ENCODE measurements at regions not wholly inside any gene's neighbourhood (a gene's known extent, or its start where the extent isn't known, plus 50 kb on each side); places are given as distances from the start of the nearest gene placed in this dataset.
"Not testable (repeated sequence)": the region's sequence is repeated elsewhere in the genome, so short reads cannot be mapped to it uniquely, and the experiment has no call there.

GRCh38 chr7:79995741-79996140 is 138.9 kb upstream of the GNAI1 start:
- not testable (repeated sequence) for H3K27me3 ChIP-seq (ENCODE audit: control insufficient read depth, insufficient read depth, low read length); H3K27ac ChIP-seq (ENCODE audit: low read length); H3K4me1 ChIP-seq (ENCODE audit: control insufficient read depth, insufficient read depth, low read length); H3K4me3 ChIP-seq (ENCODE audit: low read length); H3K36me3 ChIP-seq (ENCODE audit: control insufficient read depth, insufficient read depth, low read length); H3K9me3 ChIP-seq (replicated peaks; ENCODE audit: control insufficient read depth, low read depth, low read length); DNase-seq
- no CpG with 5 or more reads among the region's 3 CpGs for WGBS (ENCODE audit: insufficient coverage)

GRCh38 chr7:79988653-79989052 is 146.0 kb upstream of the GNAI1 start:
- no peak overlapping the region for H3K4me3 ChIP-seq (ENCODE audit: low read length)
- WGBS (ENCODE audit: insufficient coverage) = no CpG with 5 or more reads among the region's 1 CpG
- DNase-seq = no peak
- H3K27me3 ChIP-seq (ENCODE audit: control insufficient read depth, insufficient read depth, low read length) = no peaks in the 10 kb centered on the region
- no peaks in the 10 kb centered on the region for H3K4me1 ChIP-seq (ENCODE audit: control insufficient read depth, insufficient read depth, low read length)
- H3K36me3 ChIP-seq (ENCODE audit: control insufficient read depth, insufficient read depth, low read length) = no peaks in the 10 kb centered on the region
- H3K9me3 ChIP-seq (replicated peaks; ENCODE audit: control insufficient read depth, low read depth, low read length) = no peaks in the 10 kb centered on the region
- H3K27ac ChIP-seq (ENCODE audit: low read length) = no peak overlapping the region

- Histone ChIP-seq H3K9me3 (replicated peaks; ENCODE audit: control insufficient read depth, low read depth, low read length) (no peaks in the 10 kb centered on the region), H3K27ac (ENCODE audit: low read length) (no peak overlapping the region), H3K4me1 (ENCODE audit: control insufficient read depth, insufficient read depth, low read length) (no peaks in the 10 kb centered on the region), H3K4me3 (ENCODE audit: low read length) (no peak overlapping the region), H3K27me3 (ENCODE audit: control insufficient read depth, insufficient read depth, low read length) (no peaks in the 10 kb centered on the region), H3K36me3 (ENCODE audit: control insufficient read depth, insufficient read depth, low read length) (no peaks in the 10 kb centered on the region)
- WGBS (ENCODE audit: insufficient coverage) = no CpG with 5 or more reads among the region's 2 CpGs
- DNase-seq = no peak
Observed at GRCh38 chr7:79984210-79984609, 150.4 kb upstream of the GNAI1 start.

- Histone ChIP-seq H3K27ac (ENCODE audit: low read length) (no peak overlapping the region), H3K9me3 (replicated peaks; ENCODE audit: control insufficient read depth, low read depth, low read length) (no peaks in the 10 kb centered on the region), H3K36me3 (ENCODE audit: control insufficient read depth, insufficient read depth, low read length) (no peaks in the 10 kb centered on the region), H3K27me3 (ENCODE audit: control insufficient read depth, insufficient read depth, low read length) (no peaks in the 10 kb centered on the region), H3K4me3 (ENCODE audit: low read length) (no peak overlapping the region), H3K4me1 (ENCODE audit: control insufficient read depth, insufficient read depth, low read length) (no peaks in the 10 kb centered on the region)
- no CpG with 5 or more reads among the region's 2 CpGs for WGBS (ENCODE audit: insufficient coverage)
- DNase-seq = no peak
Observed at GRCh38 chr7:79982141-79982770, 152.4 kb upstream of the GNAI1 start.

- Histone ChIP-seq H3K27me3 (ENCODE audit: control insufficient read depth, insufficient read depth, low read length) (no peaks in the 10 kb centered on the region), H3K9me3 (replicated peaks; ENCODE audit: control insufficient read depth, low read depth, low read length) (no peaks in the 10 kb centered on the region), H3K4me1 (ENCODE audit: control insufficient read depth, insufficient read depth, low read length) (no peaks in the 10 kb centered on the region), H3K27ac (ENCODE audit: low read length) (no peak overlapping the region), H3K36me3 (ENCODE audit: control insufficient read depth, insufficient read depth, low read length) (no peaks in the 10 kb centered on the region), H3K4me3 (ENCODE audit: low read length) (no peak overlapping the region)
- no peak for DNase-seq
- WGBS (ENCODE audit: insufficient coverage) = 67% methylated on average over 1 of the region's 1 CpG
Observed at GRCh38 chr7:79980376-79980775, 154.3 kb upstream of the GNAI1 start.

GRCh38 chr7:79979437-79979836 is 155.2 kb upstream of the GNAI1 start:
- no peak overlapping the region for H3K27ac ChIP-seq (ENCODE audit: low read length)
- no peak overlapping the region for H3K4me3 ChIP-seq (ENCODE audit: low read length)
- no peaks in the 10 kb centered on the region for H3K36me3 ChIP-seq (ENCODE audit: control insufficient read depth, insufficient read depth, low read length)
- no peaks in the 10 kb centered on the region for H3K4me1 ChIP-seq (ENCODE audit: control insufficient read depth, insufficient read depth, low read length)
- no CpG with 5 or more reads among the region's 2 CpGs for WGBS (ENCODE audit: insufficient coverage)
- H3K27me3 ChIP-seq (ENCODE audit: control insufficient read depth, insufficient read depth, low read length) = no peaks in the 10 kb centered on the region
- H3K9me3 ChIP-seq (replicated peaks; ENCODE audit: control insufficient read depth, low read depth, low read length) = no peaks in the 10 kb centered on the region
- DNase-seq = no peak

GRCh38 chr7:79977481-79977880 is 157.2 kb upstream of the GNAI1 start:
- H3K4me3 ChIP-seq (ENCODE audit: low read length) = no peak overlapping the region
- DNase-seq = no peak
- no peak overlapping the region for H3K27ac ChIP-seq (ENCODE audit: low read length)
- no peaks in the 10 kb centered on the region for H3K27me3 ChIP-seq (ENCODE audit: control insufficient read depth, insufficient read depth, low read length)
- no peaks in the 10 kb centered on the region for H3K9me3 ChIP-seq (replicated peaks; ENCODE audit: control insufficient read depth, low read depth, low read length)
- H3K4me1 ChIP-seq (ENCODE audit: control insufficient read depth, insufficient read depth, low read length) = no peaks in the 10 kb centered on the region
- no peaks in the 10 kb centered on the region for H3K36me3 ChIP-seq (ENCODE audit: control insufficient read depth, insufficient read depth, low read length)
- WGBS (ENCODE audit: insufficient coverage) = 96% methylated on average over 13 of the region's 16 CpGs

- not testable (repeated sequence) for H3K27me3 ChIP-seq (ENCODE audit: control insufficient read depth, insufficient read depth, low read length); H3K36me3 ChIP-seq (ENCODE audit: control insufficient read depth, insufficient read depth, low read length); H3K4me1 ChIP-seq (ENCODE audit: control insufficient read depth, insufficient read depth, low read length); H3K4me3 ChIP-seq (ENCODE audit: low read length); H3K27ac ChIP-seq (ENCODE audit: low read length); H3K9me3 ChIP-seq (replicated peaks; ENCODE audit: control insufficient read depth, low read depth, low read length); DNase-seq
- 17% methylated on average over 1 of the region's 5 CpGs for WGBS (ENCODE audit: insufficient coverage)
Observed at GRCh38 chr7:79976711-79977020, 158.0 kb upstream of the GNAI1 start.

- not testable (repeated sequence) for H3K4me1 ChIP-seq (ENCODE audit: control insufficient read depth, insufficient read depth, low read length); H3K9me3 ChIP-seq (replicated peaks; ENCODE audit: control insufficient read depth, low read depth, low read length); H3K4me3 ChIP-seq (ENCODE audit: low read length); H3K27ac ChIP-seq (ENCODE audit: low read length); H3K27me3 ChIP-seq (ENCODE audit: control insufficient read depth, insufficient read depth, low read length); H3K36me3 ChIP-seq (ENCODE audit: control insufficient read depth, insufficient read depth, low read length); DNase-seq
- WGBS (ENCODE audit: insufficient coverage) = 90% methylated on average over 18 of the region's 26 CpGs
Observed at GRCh38 chr7:79975986-79976710, 158.5 kb upstream of the GNAI1 start.

- no CpG with 5 or more reads among the region's 1 CpG for WGBS (ENCODE audit: insufficient coverage)
- Histone ChIP-seq H3K9me3 (replicated peaks; ENCODE audit: control insufficient read depth, low read depth, low read length) (no peaks in the 10 kb centered on the region), H3K4me3 (ENCODE audit: low read length) (no peak overlapping the region), H3K27ac (ENCODE audit: low read length) (no peak overlapping the region), H3K4me1 (ENCODE audit: control insufficient read depth, insufficient read depth, low read length) (no peaks in the 10 kb centered on the region), H3K36me3 (ENCODE audit: control insufficient read depth, insufficient read depth, low read length) (no peaks in the 10 kb centered on the region), H3K27me3 (ENCODE audit: control insufficient read depth, insufficient read depth, low read length) (no peaks in the 10 kb centered on the region)
- no peak for DNase-seq
Observed at GRCh38 chr7:79973455-79973854, 161.2 kb upstream of the GNAI1 start.

GRCh38 chr7:79971058-79971457 is 163.6 kb upstream of the GNAI1 start:
- no peak overlapping the region for H3K4me3 ChIP-seq (ENCODE audit: low read length)
- no peak for DNase-seq
- no CpG with 5 or more reads among the region's 3 CpGs for WGBS (ENCODE audit: insufficient coverage)
- no peaks in the 10 kb centered on the region for H3K36me3 ChIP-seq (ENCODE audit: control insufficient read depth, insufficient read depth, low read length)
- no peaks in the 10 kb centered on the region for H3K4me1 ChIP-seq (ENCODE audit: control insufficient read depth, insufficient read depth, low read length)
- H3K27me3 ChIP-seq (ENCODE audit: control insufficient read depth, insufficient read depth, low read length) = no peaks in the 10 kb centered on the region
- no peak overlapping the region for H3K27ac ChIP-seq (ENCODE audit: low read length)
- no peaks in the 10 kb centered on the region for H3K9me3 ChIP-seq (replicated peaks; ENCODE audit: control insufficient read depth, low read depth, low read length)

Data from muscle of leg (tissue), 3 donors.